ENCODE measurements at regions not wholly inside any gene's neighbourhood (a gene's known extent, or its start where the extent isn't known, plus 50 kb on each side); places are given as distances from the start of the nearest gene placed in this dataset.

- no peak for TF ChIP-seq ZFX (IDR thresholded peaks at IDR 0.05; ENCODE audit: borderline replicate concordance)
- no peak for TF ChIP-seq CTCF (IDR thresholded peaks at IDR 0.05)
- no peak overlapping the region for H3K27ac ChIP-seq
Observed at GRCh38 chr5:88951457-88951856, 68.5 kb upstream of the MEF2C start.

- TF ChIP-seq CTCF (IDR thresholded peaks at IDR 0.05) (no peak), ZFX (IDR thresholded peaks at IDR 0.05; ENCODE audit: borderline replicate concordance) (no peak)
- H3K27ac ChIP-seq: no peak overlapping the region
Observed at GRCh38 chr5:88948746-88949600, 66.0 kb upstream of the MEF2C start.

DNA sequence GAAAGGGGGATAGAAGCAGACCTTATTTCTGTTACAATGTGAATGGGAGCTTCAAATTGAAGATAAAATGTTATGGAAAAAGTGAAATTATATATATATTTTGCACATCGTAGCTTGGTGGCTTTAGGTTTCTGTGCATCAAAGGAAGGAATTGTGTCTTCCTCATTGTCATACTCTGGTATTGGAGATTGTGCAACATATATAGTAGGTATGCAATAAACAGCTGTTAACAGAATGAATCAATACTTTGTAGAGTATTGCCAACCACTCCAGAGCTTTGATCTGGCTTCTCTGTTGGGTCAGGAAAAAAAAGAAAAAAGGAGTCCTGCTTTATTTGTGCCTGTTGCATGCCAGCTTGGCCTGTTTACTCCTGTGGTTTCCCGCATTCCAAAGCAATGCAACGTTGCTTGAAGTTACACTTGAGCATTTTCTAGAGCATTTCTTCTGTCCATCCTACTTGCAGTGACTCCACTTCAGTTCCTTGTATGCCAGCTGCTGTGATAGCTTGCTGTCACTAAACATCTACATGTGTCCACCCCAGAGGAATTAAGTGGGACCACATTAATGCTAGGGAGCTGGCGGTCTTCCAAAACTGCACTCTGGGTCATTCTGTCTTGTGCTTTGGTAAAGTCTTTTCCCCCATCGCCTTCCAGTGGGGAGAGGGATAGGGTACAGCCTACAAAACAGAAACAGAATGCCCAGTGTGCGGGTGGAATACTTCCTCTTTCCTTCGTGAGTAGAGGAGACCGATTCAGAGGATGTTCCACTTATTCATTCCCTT is 62.0 kb upstream of the MEF2C start:
- H3K27ac ChIP-seq: no peak overlapping the region
- no peak for TF ChIP-seq CTCF (IDR thresholded peaks at IDR 0.05)
- TF ChIP-seq ZFX (IDR thresholded peaks at IDR 0.05; ENCODE audit: borderline replicate concordance): no peak

GRCh38 chr5:88941581-88941980 is 58.6 kb upstream of the MEF2C start:
- H3K27ac ChIP-seq: no peak overlapping the region
- no peak for TF ChIP-seq CTCF (IDR thresholded peaks at IDR 0.05)
- TF ChIP-seq ZFX (IDR thresholded peaks at IDR 0.05; ENCODE audit: borderline replicate concordance): no peak

- no peak for TF ChIP-seq CTCF (IDR thresholded peaks at IDR 0.05)
- no peak for TF ChIP-seq ZFX (IDR thresholded peaks at IDR 0.05; ENCODE audit: borderline replicate concordance)
- no peak overlapping the region for H3K27ac ChIP-seq
Observed at GRCh38 chr5:88940713-88941112, 57.7 kb upstream of the MEF2C start.

DNA sequence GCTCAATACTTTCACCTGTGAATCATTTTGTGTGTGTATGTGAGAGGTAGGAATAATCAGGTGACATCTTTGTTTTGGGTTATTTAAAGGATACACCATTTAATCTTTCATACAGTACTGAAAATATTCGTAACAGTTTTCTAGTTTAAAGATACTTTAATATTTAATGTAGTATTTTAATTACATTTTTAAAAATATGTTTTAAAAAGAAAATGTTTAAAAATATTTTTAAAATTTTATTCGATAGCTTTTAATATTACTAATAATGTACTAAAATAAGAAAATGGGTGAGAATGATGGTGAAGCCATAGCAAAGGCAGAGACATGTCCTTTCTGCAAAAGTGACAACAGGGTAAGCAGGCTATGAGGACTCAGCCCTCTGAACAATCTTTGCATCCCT is 56.3 kb upstream of the MEF2C start:
- H3K27ac ChIP-seq: no peak overlapping the region
- TF ChIP-seq CTCF (IDR thresholded peaks at IDR 0.05) (no peak), ZFX (IDR thresholded peaks at IDR 0.05; ENCODE audit: borderline replicate concordance) (no peak)

GRCh38 chr5:88938488-88938887 is 55.5 kb upstream of the MEF2C start:
- TF ChIP-seq ZFX (IDR thresholded peaks at IDR 0.05; ENCODE audit: borderline replicate concordance) (no peak), CTCF (IDR thresholded peaks at IDR 0.05) (no peak)
- H3K27ac ChIP-seq: no peak overlapping the region
